NCI-H2227 treated with DMSO at 0.1 percent for 48 hours (cell line): ENCODE measurements at regions not wholly inside any gene's neighbourhood (a gene's known extent, or its start where the extent isn't known, plus 50 kb on each side); places are given as distances from the start of the nearest gene placed in this dataset.

ENCODE experiments used
- DNase-seq: peaks from one replicate; lab custom pipeline; 2025; lab: John Stamatoyannopoulos, UW

- no peak for DNase-seq
Measured at GRCh38 chr6:41429506-41430504, 94.4 kb downstream of the NCR2 start.

GRCh38 chr6:41430875-41431274 is 95.5 kb downstream of the NCR2 start:
- DNase-seq, result no peak

GRCh38 chr6:41432280-41432679 is 96.9 kb downstream of the NCR2 start:
- no peak for DNase-seq

GRCh38 chr6:41434803-41435481 is 99.5 kb downstream of the NCR2 start:
- DNase-seq, result no peak

GRCh38 chr6:41437604-41438003 is 102.2 kb downstream of the NCR2 start:
- DNase-seq, result no peak

- DNase-seq, result no peak
Measured at GRCh38 chr6:41438746-41439145, 103.3 kb downstream of the NCR2 start.

- DNase-seq, result no peak
Measured at GRCh38 chr6:41439524-41440418, 104.4 kb downstream of the NCR2 start.

- no peak for DNase-seq
Measured at GRCh38 chr6:41440958-41441357, 105.2 kb upstream of the FOXP4 start.

GRCh38 chr6:41441598-41442351 is 104.4 kb upstream of the FOXP4 start:
- DNase-seq, result no peak

GRCh38 chr6:41442352-41442672 is 103.9 kb upstream of the FOXP4 start:
- DNase-seq, result no peak

- DNase-seq, result peak; percentile 18
Measured at GRCh38 chr6:41442800-41443501, 103.2 kb upstream of the FOXP4 start.

- DNase-seq, result no peak
Measured at GRCh38 chr6:41443616-41444525, 102.3 kb upstream of the FOXP4 start.

GRCh38 chr6:41445261-41445660 is 100.9 kb upstream of the FOXP4 start:
- peak; percentile 43 for DNase-seq

GRCh38 chr6:41446132-41446531 is 100.0 kb upstream of the FOXP4 start:
- no peak for DNase-seq

GRCh38 chr6:41446907-41447545 is 99.2 kb upstream of the FOXP4 start:
- DNase-seq, result no peak

- DNase-seq, result no peak
Measured at GRCh38 chr6:41448256-41448655, 97.9 kb upstream of the FOXP4 start.

- DNase-seq, result peak; percentile 3
Measured at GRCh38 chr6:41449399-41450245, 96.6 kb upstream of the FOXP4 start.

- DNase-seq, result no peak
Measured at GRCh38 chr6:41450581-41450980, 95.6 kb upstream of the FOXP4 start.
